Epithelial cell of esophagus (primary cell): ENCODE measurements at regions not wholly inside any gene's neighbourhood (a gene's known extent, or its start where the extent isn't known, plus 50 kb on each side); places are given as distances from the start of the nearest gene placed in this dataset.
"Not testable (repeated sequence)": the region's sequence is repeated elsewhere in the genome, so short reads cannot be mapped to it uniquely, and the experiment has no call there.

Source experiments
- DNase-seq: peaks from one replicate; pipeline ENCODE4 v3.0.0; 2010; ENCODE audit warnings: low read depth
- H3K4me3 ChIP-seq: 2 replicates; pipeline ENCODE4 v1.5.1; 2011; ENCODE audit warnings: mild to moderate bottlenecking, low read length, control low read depth
- TF ChIP-seq, protein P1 (sequence below): IDR thresholded peaks from 2 replicates; pipeline ENCODE4 v1.5.1; 2011; ENCODE audit warnings: low read depth, mild to moderate bottlenecking, low read length, control low read depth, inconsistent platforms; ENCODE audit not compliant: insufficient read depth; ENCODE audit errors: missing control alignments

DNA sequence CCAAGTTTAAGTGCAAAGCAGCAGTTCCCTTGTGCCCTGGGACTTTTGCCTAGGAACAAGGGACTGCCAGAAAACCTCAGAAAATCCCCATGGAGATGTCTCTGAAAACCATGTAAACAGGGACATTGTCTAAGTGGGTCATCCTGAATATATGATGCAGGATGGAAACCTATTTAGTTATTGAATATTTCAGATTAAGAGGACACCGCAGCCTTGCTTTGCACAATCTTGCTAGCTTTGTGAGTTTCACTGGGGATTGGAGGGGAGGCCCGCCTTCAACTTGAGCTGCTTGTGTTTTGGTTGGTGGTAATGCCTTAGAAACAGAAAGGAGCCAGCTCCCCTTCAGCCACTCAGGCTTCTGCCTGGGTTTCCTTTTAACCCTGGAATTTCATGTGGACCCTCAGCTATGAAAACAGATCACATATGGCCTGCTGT lies 112.8 kb downstream of the C9orf152 start:
- TF ChIP-seq, protein P1, sequence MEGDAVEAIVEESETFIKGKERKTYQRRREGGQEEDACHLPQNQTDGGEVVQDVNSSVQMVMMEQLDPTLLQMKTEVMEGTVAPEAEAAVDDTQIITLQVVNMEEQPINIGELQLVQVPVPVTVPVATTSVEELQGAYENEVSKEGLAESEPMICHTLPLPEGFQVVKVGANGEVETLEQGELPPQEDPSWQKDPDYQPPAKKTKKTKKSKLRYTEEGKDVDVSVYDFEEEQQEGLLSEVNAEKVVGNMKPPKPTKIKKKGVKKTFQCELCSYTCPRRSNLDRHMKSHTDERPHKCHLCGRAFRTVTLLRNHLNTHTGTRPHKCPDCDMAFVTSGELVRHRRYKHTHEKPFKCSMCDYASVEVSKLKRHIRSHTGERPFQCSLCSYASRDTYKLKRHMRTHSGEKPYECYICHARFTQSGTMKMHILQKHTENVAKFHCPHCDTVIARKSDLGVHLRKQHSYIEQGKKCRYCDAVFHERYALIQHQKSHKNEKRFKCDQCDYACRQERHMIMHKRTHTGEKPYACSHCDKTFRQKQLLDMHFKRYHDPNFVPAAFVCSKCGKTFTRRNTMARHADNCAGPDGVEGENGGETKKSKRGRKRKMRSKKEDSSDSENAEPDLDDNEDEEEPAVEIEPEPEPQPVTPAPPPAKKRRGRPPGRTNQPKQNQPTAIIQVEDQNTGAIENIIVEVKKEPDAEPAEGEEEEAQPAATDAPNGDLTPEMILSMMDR: no peak
- no peak for DNase-seq
- H3K4me3 ChIP-seq: no peak overlapping the region

DNA sequence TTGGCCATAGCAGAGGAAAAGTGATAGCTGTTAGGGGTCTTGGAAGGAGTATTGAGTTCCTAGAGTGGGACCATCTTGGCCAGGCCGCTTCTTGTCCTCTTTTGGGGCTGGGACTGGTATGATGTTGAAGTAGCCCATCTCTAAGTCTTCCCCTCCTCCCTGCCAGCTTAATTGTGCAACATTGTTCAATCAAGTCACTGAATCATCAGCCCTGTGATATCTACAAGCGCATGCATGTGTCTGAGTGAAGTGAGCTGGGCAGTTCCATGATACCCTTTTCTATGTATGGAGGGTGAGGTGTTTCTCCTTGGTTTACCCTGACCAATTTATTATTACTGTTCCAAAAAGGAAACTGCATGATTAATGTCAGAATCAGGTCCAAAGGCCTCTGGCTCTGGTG lies 112.2 kb downstream of the C9orf152 start:
- TF ChIP-seq, protein P1: no peak
- DNase-seq: peak; percentile 87
- no peak overlapping the region for H3K4me3 ChIP-seq

DNA sequence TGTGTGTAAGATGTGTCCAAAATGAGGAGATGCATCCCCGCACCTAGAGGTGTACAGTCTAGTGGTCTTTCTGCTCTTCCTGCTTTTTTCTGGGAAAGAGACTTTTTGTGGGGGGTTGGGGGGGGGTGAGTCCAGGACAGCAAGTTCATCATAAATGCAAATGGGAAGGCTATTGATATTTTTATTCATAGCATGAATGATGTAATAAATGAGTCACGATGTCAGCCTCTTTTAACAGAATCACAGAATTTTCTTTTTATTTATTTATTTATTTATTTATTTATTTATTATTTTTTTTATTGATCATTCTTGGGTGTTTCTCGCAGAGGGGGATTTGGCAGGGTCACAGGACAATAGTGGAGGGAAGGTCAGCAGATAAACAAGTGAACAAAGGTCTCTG lies 111.3 kb downstream of the C9orf152 start:
- DNase-seq, H3K4me3 ChIP-seq: not testable (repeated sequence)

DNA sequence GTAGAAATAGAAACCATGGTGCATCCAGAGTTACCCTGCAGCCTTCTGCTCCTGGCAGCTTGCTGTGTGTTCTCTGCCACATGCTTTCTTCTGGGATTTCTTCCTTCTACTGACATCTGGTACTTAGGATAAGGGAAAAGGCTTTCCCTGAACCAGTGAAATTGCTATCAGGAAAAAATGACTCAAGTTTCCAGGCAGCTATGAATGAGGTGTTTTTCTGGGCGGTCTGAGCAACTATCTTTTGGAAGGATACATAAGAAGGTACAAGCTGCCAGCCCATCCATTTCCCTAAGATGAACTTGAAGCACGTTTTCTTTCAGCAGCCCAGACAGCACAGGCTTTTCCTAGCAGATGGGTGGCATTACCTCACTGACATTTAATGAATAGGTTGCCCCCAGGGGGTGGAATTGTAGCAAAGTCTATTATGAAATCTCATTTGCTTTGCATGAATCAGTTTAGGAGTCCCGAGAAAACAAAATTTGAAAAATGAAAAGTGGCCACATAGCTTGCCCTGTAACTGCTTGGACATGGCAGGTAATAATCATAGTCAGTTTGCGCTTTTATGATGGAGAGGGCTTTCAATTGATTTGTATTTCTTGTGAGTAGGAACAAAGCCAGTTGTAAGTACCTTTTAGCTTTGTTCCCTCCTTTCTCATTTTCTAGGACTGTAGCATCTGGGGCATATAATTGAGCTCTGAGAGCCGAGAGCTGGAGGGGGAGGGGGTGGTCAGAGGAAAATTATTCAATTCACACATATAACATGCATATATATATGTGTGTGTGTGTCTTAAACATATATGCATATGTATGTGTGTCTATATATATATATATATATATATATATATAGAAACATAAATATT lies 108.5 kb downstream of the C9orf152 start:
- no peak overlapping the region for H3K4me3 ChIP-seq
- TF ChIP-seq, protein P1: no peak
- peak; percentile 92 for DNase-seq

DNA sequence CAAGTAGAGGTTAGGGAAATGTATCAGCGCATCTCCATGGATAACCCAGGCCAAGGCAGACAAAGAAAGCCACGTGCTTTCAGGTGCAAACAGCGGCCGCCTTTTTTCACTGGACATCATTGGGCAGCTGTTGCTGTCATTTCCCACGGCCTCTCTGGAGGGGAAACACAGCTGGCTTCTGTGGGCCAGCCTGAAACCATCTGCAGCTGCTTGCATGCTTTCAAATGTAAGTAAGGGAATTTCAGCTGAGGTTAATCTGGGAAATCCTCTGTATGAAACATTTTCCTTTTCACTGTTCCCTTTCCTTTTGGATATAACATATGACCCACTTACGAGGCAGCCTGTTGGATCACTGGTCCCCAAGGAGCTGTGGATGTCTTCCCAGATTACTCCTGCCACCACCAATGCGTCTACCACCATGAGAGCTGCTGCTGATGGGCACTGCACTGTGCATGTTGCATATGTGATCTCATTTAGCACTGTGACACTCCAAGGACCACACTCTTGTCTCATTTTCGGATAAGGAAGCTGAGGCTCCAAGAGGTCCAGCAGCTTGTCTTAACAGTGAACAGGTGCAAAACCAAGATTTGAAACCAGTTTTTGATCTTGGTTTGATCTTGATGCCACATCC lies 106.3 kb downstream of the C9orf152 start:
- TF ChIP-seq, protein P1: no peak
- DNase-seq: no peak
- no peak overlapping the region for H3K4me3 ChIP-seq

DNA sequence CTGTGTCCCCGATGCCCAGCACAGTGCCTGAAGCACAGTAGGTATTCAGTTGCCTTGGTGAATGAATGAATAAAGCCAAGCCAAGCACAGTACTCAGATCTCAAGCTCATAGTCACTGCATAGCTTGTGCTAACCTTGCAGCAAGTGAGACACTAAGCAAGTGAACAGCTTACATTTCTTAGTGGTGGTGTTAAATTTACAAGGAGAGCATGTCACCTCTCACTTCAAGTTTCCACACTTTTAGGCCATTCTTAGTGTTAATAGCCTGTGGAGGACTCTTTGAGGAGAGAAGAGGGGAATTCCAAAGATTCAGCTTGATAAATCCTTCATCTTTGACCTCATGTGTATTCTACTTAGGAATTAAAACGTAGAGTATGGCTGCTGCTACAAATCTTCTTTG lies 104.7 kb downstream of the C9orf152 start:
- no peak overlapping the region for H3K4me3 ChIP-seq
- TF ChIP-seq, protein P1: no peak
- no peak for DNase-seq

DNA sequence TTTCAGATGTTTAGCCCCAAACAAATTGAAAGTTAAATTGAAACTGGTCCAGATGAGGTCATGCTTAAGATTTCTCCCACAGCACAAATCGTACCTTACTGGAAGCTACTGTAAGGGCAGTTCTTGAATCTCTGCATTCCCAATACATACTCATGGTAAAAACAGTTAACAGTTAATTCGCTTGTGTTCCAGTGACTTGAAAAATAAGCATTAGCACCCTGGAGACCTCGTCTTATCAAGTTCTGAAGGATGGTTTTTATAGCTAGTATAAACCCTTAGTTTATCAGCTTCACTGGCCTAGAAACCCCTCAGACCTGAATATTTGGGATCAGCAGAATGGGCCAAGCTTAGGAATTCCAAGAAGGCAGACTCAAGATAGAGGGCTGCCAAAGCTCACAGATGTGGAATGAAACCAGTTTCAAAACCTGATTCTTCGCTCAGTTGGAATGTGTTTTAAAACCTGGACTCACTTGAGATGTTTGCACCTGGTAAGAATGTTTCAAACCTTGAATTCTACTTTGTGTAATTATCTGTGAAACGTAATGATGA lies 103.6 kb downstream of the C9orf152 start:
- no peak for DNase-seq

More for the DNA sequence above, 103.6 kb downstream of the C9orf152 start:
- TF ChIP-seq, protein P1: no peak
- no peak overlapping the region for H3K4me3 ChIP-seq
